Muscle of leg (tissue), 3 donors: ENCODE measurements at regions not wholly inside any gene's neighbourhood (a gene's known extent, or its start where the extent isn't known, plus 50 kb on each side); places are given as distances from the start of the nearest gene placed in this dataset.

Experiments used
- DNase-seq: peaks from one replicate; pipeline ENCODE4 v3.0.0; 2013
- H3K27ac ChIP-seq: one replicate; pipeline ENCODE4 v1.5.1; 2013; ENCODE audit warnings: mild to moderate bottlenecking, low read length, control low read depth
- H3K27me3 ChIP-seq: one replicate; pipeline ENCODE4 v1.6.1; 2013; ENCODE audit warnings: low read length; ENCODE audit not compliant: control insufficient read depth, insufficient read depth
- H3K36me3 ChIP-seq: one replicate; pipeline ENCODE4 v1.6.1; 2013; ENCODE audit warnings: low read length; ENCODE audit not compliant: control insufficient read depth, insufficient read depth
- H3K4me1 ChIP-seq: one replicate; pipeline ENCODE4 v1.6.1; 2013; ENCODE audit warnings: low read length; ENCODE audit not compliant: control insufficient read depth, insufficient read depth
- H3K4me3 ChIP-seq: one replicate; pipeline ENCODE4 v1.5.1; 2013; ENCODE audit warnings: low read length, control low read depth
- H3K9me3 ChIP-seq: replicated peaks from 2 replicates; pipeline ENCODE4 v1.6.1; 2013; ENCODE audit warnings: low read depth, low read length; ENCODE audit not compliant: control insufficient read depth
- WGBS: methylation state at CpG from one replicate; pipeline ENCODE4 v1.1.5; 2013; ENCODE audit warnings: missing lambda C conversion rate; ENCODE audit not compliant: insufficient coverage; 5-methylcytosine and 5-hydroxymethylcytosine counted together

- no peaks in the 10 kb centered on the region for H3K9me3 ChIP-seq
- H3K4me3 ChIP-seq = no peak overlapping the region
- peak; percentile 38 for DNase-seq
- H3K27me3 ChIP-seq = no peaks in the 10 kb centered on the region
- no peaks in the 10 kb centered on the region for H3K36me3 ChIP-seq
- peaks cover 2% of the 10 kb centered on the region for H3K4me1 ChIP-seq
- 83% methylated on average over 1 of the region's 2 CpGs for WGBS
- no peak overlapping the region for H3K27ac ChIP-seq
Observed at GRCh38 chr12:13503094-13503835, 306.7 kb downstream of the EMP1 start.

- Histone ChIP-seq H3K27ac (no peak overlapping the region), H3K4me3 (no peak overlapping the region), H3K27me3 (no peaks in the 10 kb centered on the region), H3K9me3 (no peaks in the 10 kb centered on the region), H3K4me1 (no peaks in the 10 kb centered on the region), H3K36me3 (no peaks in the 10 kb centered on the region)
- DNase-seq = no peak
- 44% methylated on average over 2 of the region's 3 CpGs for WGBS
Observed at GRCh38 chr12:13499008-13499407, 302.5 kb downstream of the EMP1 start.

- no CpG with 5 or more reads among the region's 1 CpG for WGBS
- Histone ChIP-seq H3K4me3 (no peak overlapping the region), H3K27me3 (no peaks in the 10 kb centered on the region), H3K27ac (no peak overlapping the region), H3K36me3 (no peaks in the 10 kb centered on the region), H3K9me3 (no peaks in the 10 kb centered on the region), H3K4me1 (no peaks in the 10 kb centered on the region)
- DNase-seq = peak; percentile 26
Observed at GRCh38 chr12:13496111-13496510, 299.6 kb downstream of the EMP1 start.

DNA sequence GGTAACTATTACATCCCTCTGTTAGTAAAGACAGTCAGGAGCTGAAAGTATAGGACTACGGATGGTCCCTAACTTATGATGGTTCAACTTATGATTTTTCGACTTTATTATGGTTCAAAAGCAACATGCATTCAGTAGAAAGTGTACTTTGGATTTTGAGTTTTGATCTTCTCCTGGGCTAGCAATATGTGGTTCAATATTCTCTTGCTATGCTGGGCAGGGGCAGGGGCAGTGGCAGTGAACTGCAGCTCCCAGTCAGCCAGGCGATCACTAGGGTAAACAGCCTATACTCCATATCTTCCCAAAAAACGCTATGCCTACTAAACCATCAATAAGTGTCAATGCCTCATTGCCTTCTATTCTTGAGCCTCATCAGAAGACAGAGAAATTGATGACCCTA, 292.7 kb downstream of the EMP1 start:
- Histone ChIP-seq H3K27ac (no peak overlapping the region), H3K4me1 (no peaks in the 10 kb centered on the region), H3K36me3 (no peaks in the 10 kb centered on the region), H3K27me3 (no peaks in the 10 kb centered on the region), H3K4me3 (no peak overlapping the region), H3K9me3 (no peaks in the 10 kb centered on the region)
- no peak for DNase-seq
- WGBS = 94% methylated on average over 3 of the region's 4 CpGs

- no peak for DNase-seq
- Histone ChIP-seq H3K9me3 (no peaks in the 10 kb centered on the region), H3K4me1 (no peaks in the 10 kb centered on the region), H3K27me3 (no peaks in the 10 kb centered on the region), H3K36me3 (no peaks in the 10 kb centered on the region), H3K4me3 (no peak overlapping the region), H3K27ac (no peak overlapping the region)
- WGBS = 69% methylated on average over 5 of the region's 7 CpGs
Observed at GRCh38 chr12:13487326-13487725, 290.8 kb downstream of the EMP1 start.

GRCh38 chr12:13486794-13487193, 290.3 kb downstream of the EMP1 start:
- Histone ChIP-seq H3K27ac (no peak overlapping the region), H3K36me3 (no peaks in the 10 kb centered on the region), H3K9me3 (no peaks in the 10 kb centered on the region), H3K4me3 (no peak overlapping the region), H3K4me1 (no peaks in the 10 kb centered on the region), H3K27me3 (no peaks in the 10 kb centered on the region)
- no peak for DNase-seq
- WGBS = no CpG with 5 or more reads among the region's 3 CpGs

- H3K4me3 ChIP-seq = no peak overlapping the region
- no peaks in the 10 kb centered on the region for H3K36me3 ChIP-seq
- no peaks in the 10 kb centered on the region for H3K9me3 ChIP-seq
- no peaks in the 10 kb centered on the region for H3K27me3 ChIP-seq
- H3K27ac ChIP-seq = no peak overlapping the region
- DNase-seq = no peak
- no CpG with 5 or more reads among the region's 6 CpGs for whole genome bisulfite sequencing
- H3K4me1 ChIP-seq = no peaks in the 10 kb centered on the region
Observed at GRCh38 chr12:13478650-13479181, 282.2 kb downstream of the EMP1 start.

- H3K4me1 ChIP-seq = no peaks in the 10 kb centered on the region
- no peak overlapping the region for H3K27ac ChIP-seq
- no peaks in the 10 kb centered on the region for H3K27me3 ChIP-seq
- 78% methylated on average over 1 of the region's 1 CpG for WGBS
- DNase-seq = no peak
- H3K36me3 ChIP-seq = no peaks in the 10 kb centered on the region
- H3K4me3 ChIP-seq = no peak overlapping the region
- no peaks in the 10 kb centered on the region for H3K9me3 ChIP-seq
Observed at GRCh38 chr12:13474381-13474780, 277.9 kb downstream of the EMP1 start.

GRCh38 chr12:13472690-13473089, 276.2 kb downstream of the EMP1 start:
- Histone ChIP-seq H3K4me1 (no peaks in the 10 kb centered on the region), H3K36me3 (no peaks in the 10 kb centered on the region), H3K27me3 (no peaks in the 10 kb centered on the region), H3K27ac (no peak overlapping the region), H3K4me3 (no peak overlapping the region), H3K9me3 (no peaks in the 10 kb centered on the region)
- WGBS = 67% methylated on average over 1 of the region's 5 CpGs
- no peak for DNase-seq

DNA sequence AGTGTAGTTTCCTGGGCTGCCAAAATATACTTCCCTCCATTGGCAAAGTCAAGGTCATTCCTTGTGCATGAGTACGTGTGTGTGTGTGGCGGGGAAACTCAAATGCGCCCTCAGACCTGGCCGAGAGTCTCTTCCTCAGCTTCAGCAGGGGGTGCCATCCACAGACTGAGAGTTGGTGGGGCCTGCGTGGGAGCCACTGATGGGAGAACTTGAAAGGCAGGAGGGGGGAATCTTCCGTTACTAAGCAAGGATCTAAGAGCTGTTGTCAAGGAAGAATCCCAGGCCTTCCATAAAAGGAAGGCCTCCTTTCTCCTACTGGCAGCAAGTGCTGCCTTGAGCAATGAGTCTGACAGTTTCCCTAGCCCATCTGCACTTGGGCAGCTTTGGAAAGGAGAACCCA, 274.9 kb downstream of the EMP1 start:
- no peak overlapping the region for H3K27ac ChIP-seq
- no peak overlapping the region for H3K4me3 ChIP-seq
- H3K36me3 ChIP-seq = no peaks in the 10 kb centered on the region
- H3K9me3 ChIP-seq = no peaks in the 10 kb centered on the region
- H3K4me1 ChIP-seq = no peaks in the 10 kb centered on the region
- DNase-seq = no peak
- H3K27me3 ChIP-seq = no peaks in the 10 kb centered on the region
- 80% methylated on average over 4 of the region's 6 CpGs for WGBS

DNA sequence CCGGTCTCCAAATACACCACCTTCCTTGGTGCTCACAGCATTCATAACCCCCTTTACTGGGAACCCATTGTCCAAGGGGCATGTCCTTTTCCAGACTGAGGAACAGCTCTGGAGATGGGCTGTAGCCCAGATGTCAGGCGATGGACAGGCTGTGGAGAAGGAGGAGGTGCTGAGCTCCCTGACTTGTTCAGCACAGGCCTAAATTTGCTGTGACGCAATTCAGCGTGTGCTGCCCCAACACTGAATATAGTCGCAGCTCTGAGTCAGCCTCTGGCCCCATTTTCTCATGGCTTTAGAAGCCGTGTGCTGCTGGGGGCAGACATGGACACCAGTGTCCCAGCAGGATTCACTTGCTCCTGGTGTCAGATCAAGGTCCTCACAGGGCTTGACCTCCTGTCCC, 269.1 kb downstream of the EMP1 start:
- Histone ChIP-seq H3K27ac (no peak overlapping the region), H3K4me1 (no peaks in the 10 kb centered on the region), H3K4me3 (no peak overlapping the region), H3K36me3 (no peaks in the 10 kb centered on the region), H3K9me3 (no peaks in the 10 kb centered on the region), H3K27me3 (no peaks in the 10 kb centered on the region)
- WGBS = 69% methylated on average over 5 of the region's 6 CpGs
- peak; percentile 5 for DNase-seq
